NCI-H2196 (cell line): ENCODE measurements at regions not wholly inside any gene's neighbourhood (a gene's known extent, or its start where the extent isn't known, plus 50 kb on each side); places are given as distances from the start of the nearest gene placed in this dataset.
"Not testable (repeated sequence)": the region's sequence is repeated elsewhere in the genome, so short reads cannot be mapped to it uniquely, and the experiment has no call there.

Experiments used
- DNase-seq: peaks from one replicate; lab custom pipeline; 2025; ENCODE audit not compliant: unreplicated experiment; lab: John Stamatoyannopoulos, UW

- peak; percentile 3 for DNase-seq
These were observed 75.1 kb downstream of the KBTBD2 start for GRCh38 chr7:32816409-32816948.

- DNase-seq = not testable (repeated sequence)
These were observed 76.8 kb downstream of the KBTBD2 start for GRCh38 chr7:32814779-32815178.

DNA sequence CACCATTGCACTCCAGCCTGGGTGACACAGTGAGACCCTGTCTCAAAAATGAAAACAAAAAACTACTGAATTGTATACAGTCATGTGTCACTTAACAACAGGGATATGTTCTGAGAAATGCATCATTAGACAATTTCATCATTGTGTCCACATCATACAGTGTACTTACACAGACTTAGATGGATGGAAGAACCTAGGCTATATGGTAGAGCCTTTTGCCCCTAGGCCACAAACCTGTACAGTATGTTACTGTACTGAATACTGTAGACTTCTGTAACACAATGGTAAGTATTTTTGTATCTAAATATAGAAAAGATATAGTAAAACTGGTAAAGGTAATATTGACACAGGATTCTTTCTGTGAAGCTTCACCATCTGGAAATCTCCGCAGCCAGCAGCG is 81.7 kb downstream of the KBTBD2 start:
- no peak for DNase-seq

GRCh38 chr7:32809347-32809746 is 82.2 kb downstream of the KBTBD2 start:
- DNase-seq = no peak

- no peak for DNase-seq
These were observed 88.0 kb downstream of the KBTBD2 start for GRCh38 chr7:32803406-32804141.

- no peak for DNase-seq
These were observed 89.2 kb downstream of the KBTBD2 start for GRCh38 chr7:32802305-32802910.

DNA sequence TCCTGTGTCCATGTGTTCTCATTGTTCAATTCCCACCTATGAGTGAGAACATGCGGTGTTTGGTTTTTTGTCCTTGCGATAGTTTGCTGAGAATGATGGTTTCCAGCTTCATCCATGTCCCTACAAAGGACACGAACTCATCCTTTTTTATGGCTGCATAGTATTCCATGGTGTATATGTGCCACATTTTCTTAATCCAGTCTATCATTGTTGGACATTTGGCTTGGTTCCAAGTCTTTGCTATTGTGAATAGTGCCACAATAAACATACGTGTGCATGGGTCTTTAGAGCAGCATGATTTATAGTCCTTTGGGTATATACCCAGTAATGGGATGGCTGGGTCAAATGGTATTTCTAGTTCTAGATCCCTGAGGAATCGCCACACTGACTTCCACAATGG is 98.5 kb downstream of the KBTBD2 start:
- not testable (repeated sequence) for DNase-seq

- DNase-seq = not testable (repeated sequence)
These were observed 100.7 kb downstream of the KBTBD2 start for GRCh38 chr7:32790766-32791430.

DNA sequence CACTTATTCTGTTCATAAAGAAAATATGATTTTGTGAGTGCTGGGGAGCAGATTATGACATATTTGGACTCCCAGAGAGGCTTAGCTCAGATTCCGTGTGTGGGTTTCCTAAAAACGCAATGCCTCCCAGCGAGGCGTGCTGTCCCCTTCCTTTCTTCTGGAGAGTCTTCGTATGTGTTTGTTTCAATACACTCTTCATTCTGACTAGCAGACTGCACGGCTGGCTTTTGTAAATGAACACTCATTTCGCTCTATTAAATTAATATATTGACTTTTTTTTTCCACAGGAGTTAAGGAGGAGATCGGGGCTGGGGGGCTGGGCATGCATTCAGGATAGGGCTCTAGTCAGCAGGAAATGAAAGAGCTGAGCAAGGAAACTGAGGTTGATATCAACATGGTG is 102.3 kb downstream of the KBTBD2 start:
- DNase-seq = not testable (repeated sequence)

DNA sequence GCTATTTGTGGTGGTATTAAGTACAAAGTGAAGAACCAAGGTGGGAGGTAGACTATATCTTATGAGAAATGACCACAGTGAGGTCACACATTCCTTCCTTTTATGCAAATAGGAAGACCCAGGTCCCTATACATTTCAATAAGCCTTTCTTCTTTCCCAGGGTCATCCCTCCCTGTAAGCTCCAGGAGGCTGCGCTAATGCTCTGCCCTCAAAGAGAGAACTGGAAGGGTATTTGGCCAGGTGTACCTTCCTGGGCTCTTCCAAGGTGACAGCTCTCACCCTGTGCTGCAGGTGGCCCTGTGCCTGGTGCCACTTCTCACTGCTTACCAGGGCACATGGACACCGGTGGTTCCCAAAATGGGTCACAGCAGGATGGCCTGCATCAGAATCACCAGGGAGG is 103.4 kb downstream of the KBTBD2 start:
- DNase-seq = not testable (repeated sequence)

DNA sequence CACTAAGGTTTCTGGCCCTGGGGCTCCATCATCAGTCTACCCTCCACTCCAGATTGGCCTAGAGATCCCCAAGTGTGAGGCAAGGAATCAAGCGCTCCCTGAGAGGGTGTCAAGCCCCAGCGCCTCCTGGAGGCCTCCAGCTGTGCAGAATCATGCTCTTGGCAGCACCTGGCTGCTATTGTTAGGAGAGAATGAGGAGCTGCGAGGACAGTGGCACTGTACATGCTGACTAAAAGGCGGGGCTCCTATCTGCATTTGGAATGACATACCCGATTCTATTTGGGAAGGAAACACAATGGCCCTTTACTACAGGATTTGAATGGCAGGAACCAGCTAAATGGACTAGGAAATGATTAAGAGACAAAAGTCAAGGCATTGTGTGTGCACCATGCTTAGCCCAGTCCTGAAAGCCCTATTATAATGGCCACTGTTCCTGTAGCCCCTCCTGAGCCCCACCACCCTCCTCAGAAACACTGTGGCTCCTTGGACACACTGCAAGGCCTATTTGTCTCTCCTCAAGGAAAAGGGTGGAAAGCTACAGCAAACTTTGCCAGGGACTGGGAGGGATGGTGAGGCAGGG is 106.1 kb downstream of the KBTBD2 start:
- DNase-seq = not testable (repeated sequence)

DNA sequence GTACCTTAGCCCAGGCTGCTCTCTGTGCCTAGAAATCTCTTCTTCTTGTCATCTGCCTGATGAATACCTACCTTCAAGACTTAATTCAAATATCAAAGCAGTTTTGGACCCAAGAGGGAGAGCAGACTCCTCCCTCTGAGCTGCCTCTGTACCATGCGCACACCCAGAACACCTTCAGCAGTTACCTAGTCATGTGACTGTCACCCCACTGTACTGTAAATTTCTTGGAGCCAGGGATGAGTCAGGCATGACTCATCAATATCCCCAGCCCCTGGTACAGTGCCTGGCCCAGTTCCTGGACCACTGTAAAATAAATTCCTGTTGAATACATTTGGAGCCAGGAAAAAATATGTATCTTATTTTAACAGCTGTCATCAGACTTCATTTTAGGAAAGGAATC is 111.7 kb downstream of the KBTBD2 start:
- DNase-seq = not testable (repeated sequence)

DNA sequence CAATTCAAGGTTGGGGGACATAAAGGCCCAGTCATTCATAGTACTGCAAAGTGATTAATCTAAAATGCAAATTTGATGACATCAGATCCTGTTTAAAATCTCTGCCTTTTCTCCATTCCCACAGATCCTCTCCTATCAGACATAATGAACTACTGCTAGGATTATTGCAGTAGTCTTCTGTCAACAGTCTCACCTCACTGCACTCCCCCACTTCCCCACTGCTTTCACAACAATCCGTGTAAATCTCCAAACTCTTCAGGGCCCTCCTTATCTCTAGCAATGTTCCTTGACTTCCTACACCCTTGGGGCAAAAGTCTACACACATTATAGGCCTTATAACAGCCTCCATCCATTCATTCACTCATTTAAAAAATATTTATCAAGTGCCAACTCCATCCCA is 112.4 kb downstream of the KBTBD2 start:
- no peak for DNase-seq

DNA sequence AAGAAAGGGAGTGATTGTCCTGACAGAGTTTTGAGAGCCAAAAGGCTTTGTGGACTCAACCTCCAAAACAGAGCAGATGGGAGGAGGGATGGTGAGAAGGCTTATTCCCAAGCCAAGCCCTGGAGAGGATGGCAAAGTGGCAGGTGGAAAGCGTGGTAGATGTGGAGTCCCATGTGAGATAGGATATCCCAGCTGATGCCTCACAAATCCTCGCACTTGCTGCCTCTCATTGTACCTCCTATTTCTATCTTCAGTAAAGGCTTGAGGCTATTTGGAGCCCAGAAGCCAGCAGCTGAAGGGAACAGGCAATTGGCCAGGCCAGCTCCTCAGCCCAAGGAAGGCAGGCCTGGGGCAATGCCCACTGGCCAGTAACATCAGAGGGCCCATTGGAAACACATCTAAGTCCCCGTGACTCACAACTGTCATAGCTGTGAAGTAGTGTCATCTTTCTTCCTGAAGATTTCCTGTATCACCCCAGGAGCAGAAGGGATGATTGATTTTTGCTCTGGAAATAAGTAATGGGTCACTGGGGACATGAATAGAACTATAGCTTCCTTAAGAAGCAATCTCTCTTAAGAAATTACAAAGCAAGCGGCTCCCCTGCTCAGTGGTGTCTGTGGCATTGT is 114.4 kb downstream of the KBTBD2 start:
- not testable (repeated sequence) for DNase-seq

DNA sequence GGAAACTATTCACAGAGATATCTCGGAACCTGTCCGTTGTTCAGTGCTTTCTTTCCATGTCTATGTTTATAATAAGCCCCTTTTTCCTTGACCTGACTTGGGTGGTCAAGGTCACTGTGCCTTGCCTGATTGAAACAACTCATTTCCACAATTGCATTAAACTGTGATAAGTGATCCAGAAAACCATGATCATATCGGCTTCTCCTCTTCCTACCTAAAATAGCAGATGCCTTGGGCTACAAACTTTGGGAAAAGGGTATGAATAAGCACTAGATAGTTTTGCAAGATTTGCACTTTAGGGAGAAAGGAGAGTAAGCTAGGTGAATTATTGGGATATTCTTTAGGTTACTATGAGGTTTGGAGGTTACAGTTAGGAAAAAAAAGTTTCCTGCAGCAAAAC is 115.2 kb downstream of the KBTBD2 start:
- DNase-seq = not testable (repeated sequence)

GRCh38 chr7:32775809-32776208 is 115.8 kb downstream of the KBTBD2 start:
- not testable (repeated sequence) for DNase-seq

GRCh38 chr7:32774541-32774951 is 117.0 kb downstream of the KBTBD2 start:
- DNase-seq = no peak

DNA sequence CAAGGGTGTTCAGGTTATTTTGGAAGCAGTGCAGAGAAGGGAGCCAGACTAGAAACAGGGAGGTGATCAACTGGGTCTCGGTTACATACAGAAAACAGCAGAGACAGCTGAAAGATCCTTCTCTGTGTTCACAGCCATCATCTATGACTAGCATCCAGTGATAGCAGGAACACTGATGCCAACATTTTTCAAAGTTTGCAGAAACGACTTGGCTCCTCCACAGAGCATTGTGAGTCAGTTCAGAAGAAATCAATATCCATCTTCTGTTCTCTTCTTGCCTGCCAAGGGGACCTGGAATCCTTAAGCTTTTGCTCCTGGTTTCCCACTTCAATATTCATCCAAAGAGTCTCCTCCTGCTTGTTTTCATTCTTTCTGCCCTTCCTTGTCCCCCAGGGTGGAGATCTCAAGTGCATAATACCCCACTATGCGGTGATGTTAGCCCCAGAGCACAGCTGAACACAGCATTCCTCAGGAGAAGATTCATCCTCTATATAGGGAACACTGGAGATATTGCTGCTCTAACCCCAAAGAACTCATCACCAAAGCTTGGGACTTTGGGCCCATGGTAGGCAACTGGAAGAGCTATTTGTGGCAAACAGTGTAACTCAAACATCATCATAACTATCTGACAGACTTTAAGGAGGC is 122.6 kb downstream of the KBTBD2 start:
- not testable (repeated sequence) for DNase-seq

- not testable (repeated sequence) for DNase-seq
These were observed 123.2 kb downstream of the KBTBD2 start for GRCh38 chr7:32768338-32768737.

- peak; percentile 13 for DNase-seq
These were observed 125.8 kb downstream of the KBTBD2 start for GRCh38 chr7:32765649-32766251.
